ENCODE measurements at regions not wholly inside any gene's neighbourhood (a gene's known extent, or its start where the extent isn't known, plus 50 kb on each side); places are given as distances from the start of the nearest gene placed in this dataset.

DNA sequence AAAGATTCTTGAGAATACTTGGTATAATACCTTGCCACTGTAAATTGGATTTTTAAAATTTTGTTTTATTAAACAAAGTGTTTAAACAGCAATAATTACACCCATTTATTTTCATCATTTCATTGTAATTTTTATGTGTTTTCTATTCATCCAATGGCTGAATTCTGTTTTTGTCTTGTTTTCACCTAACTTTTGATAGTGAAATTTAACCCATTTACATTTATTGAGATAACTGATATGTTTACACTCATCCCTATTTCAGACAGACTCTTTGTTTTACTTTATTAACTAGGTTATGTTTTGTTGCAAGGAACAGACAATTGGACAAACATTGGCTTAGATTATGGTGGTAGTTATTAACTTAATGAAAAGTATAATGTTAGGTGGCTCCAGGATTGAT is 113.1 kb upstream of the REG3A start:
- H3K27me3 ChIP-seq (ENCODE audit: control insufficient read depth, insufficient read depth, low read length): no peaks in the 10 kb centered on the region
- no peak for DNase-seq (ENCODE audit: low read depth)
- H3K4me3 ChIP-seq (ENCODE audit: low read depth, low read length): no peak overlapping the region
- H3K36me3 ChIP-seq (ENCODE audit: control insufficient read depth, insufficient read depth, low read length): no peaks in the 10 kb centered on the region
- TF ChIP-seq, protein P1, sequence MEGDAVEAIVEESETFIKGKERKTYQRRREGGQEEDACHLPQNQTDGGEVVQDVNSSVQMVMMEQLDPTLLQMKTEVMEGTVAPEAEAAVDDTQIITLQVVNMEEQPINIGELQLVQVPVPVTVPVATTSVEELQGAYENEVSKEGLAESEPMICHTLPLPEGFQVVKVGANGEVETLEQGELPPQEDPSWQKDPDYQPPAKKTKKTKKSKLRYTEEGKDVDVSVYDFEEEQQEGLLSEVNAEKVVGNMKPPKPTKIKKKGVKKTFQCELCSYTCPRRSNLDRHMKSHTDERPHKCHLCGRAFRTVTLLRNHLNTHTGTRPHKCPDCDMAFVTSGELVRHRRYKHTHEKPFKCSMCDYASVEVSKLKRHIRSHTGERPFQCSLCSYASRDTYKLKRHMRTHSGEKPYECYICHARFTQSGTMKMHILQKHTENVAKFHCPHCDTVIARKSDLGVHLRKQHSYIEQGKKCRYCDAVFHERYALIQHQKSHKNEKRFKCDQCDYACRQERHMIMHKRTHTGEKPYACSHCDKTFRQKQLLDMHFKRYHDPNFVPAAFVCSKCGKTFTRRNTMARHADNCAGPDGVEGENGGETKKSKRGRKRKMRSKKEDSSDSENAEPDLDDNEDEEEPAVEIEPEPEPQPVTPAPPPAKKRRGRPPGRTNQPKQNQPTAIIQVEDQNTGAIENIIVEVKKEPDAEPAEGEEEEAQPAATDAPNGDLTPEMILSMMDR (IDR thresholded peaks at IDR 0.05; ENCODE audit: insufficient read depth, low read length, poor library complexity, severe bottlenecking): no peak

GRCh38 chr2:79271456-79271855 is 111.9 kb upstream of the REG3A start:
- DNase-seq (ENCODE audit: low read depth): no peak
- TF ChIP-seq, protein P1 (IDR thresholded peaks at IDR 0.05; ENCODE audit: insufficient read depth, low read length, poor library complexity, severe bottlenecking): no peak
- no peak overlapping the region for H3K4me3 ChIP-seq (ENCODE audit: low read depth, low read length)
- no peaks in the 10 kb centered on the region for H3K36me3 ChIP-seq (ENCODE audit: control insufficient read depth, insufficient read depth, low read length)
- H3K27me3 ChIP-seq (ENCODE audit: control insufficient read depth, insufficient read depth, low read length): no peaks in the 10 kb centered on the region

DNA sequence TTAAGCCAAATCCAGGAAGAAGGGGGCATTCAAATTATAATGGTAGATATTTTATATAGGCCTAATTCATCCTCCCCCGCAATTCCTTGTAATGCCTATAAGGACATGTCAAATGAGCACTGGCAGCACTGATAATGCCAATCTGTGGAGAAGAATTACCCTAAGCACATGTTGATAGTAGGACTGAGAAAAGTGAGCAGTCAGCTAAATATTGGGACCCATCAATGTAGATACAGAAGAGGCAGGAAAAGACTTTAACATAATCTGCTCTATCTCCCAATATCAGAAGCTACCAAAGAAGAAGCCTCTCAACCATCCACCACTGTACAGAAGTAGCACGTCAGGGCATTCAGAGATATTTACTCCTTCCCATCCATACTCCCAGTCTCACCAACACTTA is 101.3 kb upstream of the REG3A start:
- no peak for DNase-seq (ENCODE audit: low read depth)
- no peak overlapping the region for H3K4me3 ChIP-seq (ENCODE audit: low read depth, low read length)
- no peaks in the 10 kb centered on the region for H3K36me3 ChIP-seq (ENCODE audit: control insufficient read depth, insufficient read depth, low read length)
- H3K27me3 ChIP-seq (ENCODE audit: control insufficient read depth, insufficient read depth, low read length): no peaks in the 10 kb centered on the region
- TF ChIP-seq, protein P1 (IDR thresholded peaks at IDR 0.05; ENCODE audit: insufficient read depth, low read length, poor library complexity, severe bottlenecking): no peak

GRCh38 chr2:79259959-79260358 is 100.4 kb upstream of the REG3A start:
- no peaks in the 10 kb centered on the region for H3K27me3 ChIP-seq (ENCODE audit: control insufficient read depth, insufficient read depth, low read length)
- H3K4me3 ChIP-seq (ENCODE audit: low read depth, low read length): no peak overlapping the region
- TF ChIP-seq, protein P1 (IDR thresholded peaks at IDR 0.05; ENCODE audit: insufficient read depth, low read length, poor library complexity, severe bottlenecking): no peak
- H3K36me3 ChIP-seq (ENCODE audit: control insufficient read depth, insufficient read depth, low read length): no peaks in the 10 kb centered on the region
- no peak for DNase-seq (ENCODE audit: low read depth)

DNA sequence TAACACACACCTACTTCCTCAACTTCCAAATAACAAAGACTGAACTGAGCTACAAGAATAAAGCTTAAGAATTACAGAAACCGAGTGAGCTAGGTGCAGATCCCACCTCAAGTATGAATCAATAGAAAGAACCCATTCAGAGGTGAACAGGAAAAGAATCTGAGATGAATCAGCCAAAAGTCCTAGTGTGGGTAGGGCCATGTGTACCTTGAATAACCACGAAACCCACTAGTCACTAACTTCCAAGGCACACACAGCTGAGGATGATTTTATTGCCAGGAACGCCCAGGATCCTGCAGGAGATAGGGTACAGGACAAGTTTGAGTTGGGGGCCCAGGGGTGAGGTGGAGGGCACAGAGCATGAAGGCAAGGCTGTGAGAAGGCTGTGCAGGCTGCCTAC is 99.7 kb upstream of the REG3A start:
- TF ChIP-seq, protein P1 (IDR thresholded peaks at IDR 0.05; ENCODE audit: insufficient read depth, low read length, poor library complexity, severe bottlenecking): no peak
- Histone ChIP-seq H3K36me3 (ENCODE audit: control insufficient read depth, insufficient read depth, low read length) (no peaks in the 10 kb centered on the region), H3K27me3 (ENCODE audit: control insufficient read depth, insufficient read depth, low read length) (no peaks in the 10 kb centered on the region), H3K4me3 (ENCODE audit: low read depth, low read length) (no peak overlapping the region)
- DNase-seq (ENCODE audit: low read depth): no peak

DNA sequence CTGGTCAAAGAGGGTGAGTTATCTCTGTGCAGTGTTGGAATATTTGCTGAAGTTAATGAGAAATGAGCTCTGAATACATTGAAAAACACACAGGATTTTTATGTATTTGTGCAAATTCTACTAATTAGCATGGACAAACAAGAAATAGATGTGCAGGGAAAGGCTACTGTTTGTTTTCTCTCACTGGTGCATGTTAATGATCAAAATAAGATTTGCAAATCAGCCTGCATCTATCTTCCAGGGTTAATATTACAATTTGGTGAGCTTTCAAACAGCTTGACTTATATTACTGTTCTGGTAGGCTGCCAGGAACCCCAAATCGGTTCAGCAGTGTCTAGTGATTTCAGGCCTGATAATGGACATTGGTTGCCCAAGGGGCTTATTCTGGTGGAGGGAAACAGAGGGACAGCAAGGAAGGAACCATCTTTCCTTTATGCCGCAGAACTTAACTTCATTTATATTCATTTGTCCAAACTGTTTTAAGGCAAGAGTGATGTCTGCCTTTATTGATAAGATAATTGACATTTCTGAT is 93.8 kb upstream of the REG3A start:
- no peaks in the 10 kb centered on the region for H3K36me3 ChIP-seq (ENCODE audit: control insufficient read depth, insufficient read depth, low read length)
- TF ChIP-seq, protein P1 (IDR thresholded peaks at IDR 0.05; ENCODE audit: insufficient read depth, low read length, poor library complexity, severe bottlenecking): no peak
- no peak overlapping the region for H3K4me3 ChIP-seq (ENCODE audit: low read depth, low read length)
- DNase-seq (ENCODE audit: low read depth): no peak
- no peaks in the 10 kb centered on the region for H3K27me3 ChIP-seq (ENCODE audit: control insufficient read depth, insufficient read depth, low read length)
